ENCODE measurements at regions not wholly inside any gene's neighbourhood (a gene's known extent, or its start where the extent isn't known, plus 50 kb on each side); places are given as distances from the start of the nearest gene placed in this dataset.

DNA sequence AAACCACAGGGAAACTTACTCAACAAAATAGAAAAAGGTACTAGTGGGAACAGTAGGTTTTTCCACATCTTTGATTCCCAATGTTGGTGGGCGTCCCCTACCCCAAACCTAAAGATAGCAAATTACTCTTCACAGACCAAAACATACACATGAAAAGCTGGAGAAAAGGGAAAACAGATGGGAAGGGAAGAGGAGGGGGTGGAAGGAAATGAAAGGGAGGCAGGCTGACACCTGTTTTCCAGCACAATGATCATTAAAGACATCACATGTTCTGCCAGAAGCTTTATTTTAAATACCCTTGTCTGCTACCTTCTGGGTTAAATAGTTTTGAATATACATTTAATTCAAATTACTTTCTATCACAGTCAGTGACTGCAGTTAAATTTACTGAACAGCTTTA is 1617.9 kb upstream of the SEL1L start:
- TF ChIP-seq EZH2 (IDR thresholded peaks at IDR 0.05) (no peak), POLR2AphosphoS5 (IDR thresholded peaks at IDR 0.05; ENCODE audit: borderline replicate concordance, low read depth, low read length) (no peak)
